Liver (tissue), 8 donors: ENCODE measurements at regions not wholly inside any gene's neighbourhood (a gene's known extent, or its start where the extent isn't known, plus 50 kb on each side); places are given as distances from the start of the nearest gene placed in this dataset.

Experiments
- DNase-seq: peaks from one replicate; pipeline ENCODE4 v3.0.0-alpha.2; 2017; ENCODE audit warnings: low spot score
- H3K27ac ChIP-seq, 2 donors: one replicate each; pipeline ENCODE4 v1.7.0; 2013; ENCODE audit warnings: inconsistent platforms in 2 of 2, low read length in 2 of 2, control low read depth in 1 of 2, low read depth in 1 of 2, mild to moderate bottlenecking in 1 of 2
- H3K27me3 ChIP-seq, 4 donors: one replicate each; pipeline versions ENCODE4 v1.6.1 to v1.7.0; 2013; ENCODE audit warnings: low read length in 3 of 4, inconsistent platforms in 1 of 4, mild to moderate bottlenecking in 1 of 4, moderate library complexity in 1 of 4; ENCODE audit not compliant: control insufficient read depth in 4 of 4, insufficient read depth in 4 of 4
- H3K36me3 ChIP-seq, 4 donors: one replicate each; pipeline versions ENCODE4 v1.6.1 to v1.7.0; 2013; ENCODE audit warnings: low read length in 3 of 4, mild to moderate bottlenecking in 3 of 4, low read depth in 1 of 4, moderate library complexity in 1 of 4; ENCODE audit not compliant: control insufficient read depth in 4 of 4, insufficient read depth in 3 of 4
- H3K4me1 ChIP-seq, 4 donors: one replicate each; pipeline versions ENCODE4 v1.6.1 to v1.7.0; 2013; ENCODE audit warnings: low read length in 3 of 4, mild to moderate bottlenecking in 3 of 4, moderate library complexity in 1 of 4; ENCODE audit not compliant: control insufficient read depth in 4 of 4, insufficient read depth in 4 of 4
- H3K4me3 ChIP-seq, 3 donors: one replicate each; pipeline versions ENCODE4 v1.6.1 to v1.7.0; 2013; ENCODE audit warnings: low read length in 3 of 3, control low read depth in 1 of 3, low read depth in 1 of 3, mild to moderate bottlenecking in 1 of 3
- H3K9ac ChIP-seq, 2 donors: one replicate each; pipeline ENCODE4 v1.7.0; 2013; ENCODE audit warnings: low read length in 2 of 2, mild to moderate bottlenecking in 2 of 2, moderate library complexity in 2 of 2, control low read depth in 1 of 2, low read depth in 1 of 2
- H3K9me3 ChIP-seq, 4 donors: one replicate each; pipeline versions ENCODE4 v1.6.1 to v1.7.0; 2013; ENCODE audit warnings: low read length in 3 of 4; ENCODE audit not compliant: control insufficient read depth in 4 of 4
- ATF3 ChIP-seq: IDR thresholded peaks from 2 replicates; pipeline ENCODE4 v1.6.1; 2016; ENCODE audit warnings: antibody characterized with exemption
- CTCF ChIP-seq: fragments of 150-350 bp; IDR thresholded peaks from 2 replicates; pipeline ENCODE4 v1.5.1; 2017; ENCODE audit warnings: improper control_type of control experiment, low read depth, low read length; ENCODE audit not compliant: missing input control
- EGR1 ChIP-seq, 2 donors: IDR thresholded peaks; 2 replicates each; pipeline ENCODE4 v1.6.1; 2016 to 2018; ENCODE audit warnings: antibody characterized with exemption in 2 of 2, low read depth in 2 of 2
- FOXA1 ChIP-seq: IDR thresholded peaks from 2 replicates; pipeline ENCODE4 v1.6.1; 2016; ENCODE audit warnings: antibody characterized with exemption
- FOXA2 ChIP-seq: IDR thresholded peaks from 2 replicates; pipeline ENCODE4 v1.6.1; 2016; ENCODE audit warnings: antibody characterized with exemption
- GABPA ChIP-seq, 2 donors: IDR thresholded peaks in 1 of 2; conservative IDR thresholded peaks in 1 of 2; 2 replicates each; pipeline ENCODE4 v1.6.1; 2016; ENCODE audit warnings: antibody characterized with exemption in 2 of 2, mild to moderate bottlenecking in 1 of 2, moderate library complexity in 1 of 2
- HNF4A ChIP-seq, 2 donors: conservative IDR thresholded peaks; 2 replicates each; pipeline ENCODE4 v1.6.1; 2016; ENCODE audit warnings: antibody characterized with exemption in 2 of 2, mild to moderate bottlenecking in 2 of 2
- HNF4G ChIP-seq: IDR thresholded peaks from 2 replicates; pipeline ENCODE4 v1.6.1; 2016; ENCODE audit warnings: antibody characterized with exemption
- JUND ChIP-seq, 2 donors: IDR thresholded peaks; 2 replicates each; pipeline ENCODE4 v1.6.1; 2016; ENCODE audit warnings: antibody characterized with exemption in 2 of 2
- RAD21 ChIP-seq, 2 donors: IDR thresholded peaks; 2 replicates each; pipeline ENCODE4 v1.6.1; 2016; ENCODE audit warnings: antibody characterized with exemption in 2 of 2, mild to moderate bottlenecking in 2 of 2
- RXRA ChIP-seq, 2 donors: IDR thresholded peaks; 2 replicates each; pipeline ENCODE4 v1.6.1; 2017 to 2018; ENCODE audit warnings: antibody characterized with exemption in 2 of 2, mild to moderate bottlenecking in 1 of 2
- SP1 ChIP-seq: IDR thresholded peaks from 2 replicates; pipeline ENCODE4 v1.6.1; 2018; ENCODE audit warnings: antibody characterized with exemption, mild to moderate bottlenecking
- YY1 ChIP-seq: IDR thresholded peaks from 2 replicates; pipeline ENCODE4 v1.6.1; 2016; ENCODE audit warnings: antibody characterized with exemption, mild to moderate bottlenecking
- ZBTB33 ChIP-seq: IDR thresholded peaks from 2 replicates; pipeline ENCODE4 v1.6.1; 2016; ENCODE audit warnings: antibody characterized with exemption
- WGBS: extraction: QIAGEN DNeasy Blood & Tissue Kit; methylation state at CpG from one replicate; pipeline ENCODE4 v1.1.7; 2013; 5-methylcytosine and 5-hydroxymethylcytosine counted together
- donor health status: healthy.
- donor health status: healthy.
- donor health status: healthy.
- donor health status: healthy.
- donor health status: healthy.

- no peaks in the 10 kb centered on the region for H3K36me3 ChIP-seq
- DNase-seq, result no peak
- no peaks in the 10 kb centered on the region for H3K9me3 ChIP-seq
- no peak for TF ChIP-seq YY1
- no peak for TF ChIP-seq CTCF
- no peak for TF ChIP-seq FOXA2
- no peak for TF ChIP-seq RXRA (IDR thresholded peaks at IDR 0.05)
- no peak for TF ChIP-seq ATF3
- no peak for TF ChIP-seq SP1
- TF ChIP-seq GABPA (IDR thresholded peaks at IDR 0.05 in 1 of 2, conservative IDR thresholded peaks at IDR 0.05 in 1 of 2), result no peak
- TF ChIP-seq RAD21 (IDR thresholded peaks at IDR 0.05), result no peak
- no peak for TF ChIP-seq ZBTB33
- no peak overlapping the region for H3K4me3 ChIP-seq
- H3K4me1 ChIP-seq, result no peaks in the 10 kb centered on the region
- H3K27me3 ChIP-seq, result no peaks in the 10 kb centered on the region
- no peak overlapping the region for H3K9ac ChIP-seq
- WGBS, result 63% methylated on average over 2 of the region's 2 CpGs
- no peak overlapping the region for H3K27ac ChIP-seq
Observed at GRCh38 chr3:18035641-18036449, 293.4 kb upstream of the TBC1D5 start.

GRCh38 chr3:18033581-18034108 is 291.2 kb upstream of the TBC1D5 start:
- Histone ChIP-seq H3K27me3 (no peaks in the 10 kb centered on the region), H3K27ac (no peak overlapping the region), H3K9ac (no peak overlapping the region), H3K36me3 (no peaks in the 10 kb centered on the region), H3K9me3 (no peaks in the 10 kb centered on the region), H3K4me1 (no peaks in the 10 kb centered on the region), H3K4me3 (no peak overlapping the region)
- no peak for DNase-seq
- no peak for TF ChIP-seq FOXA1
- TF ChIP-seq JUND (IDR thresholded peaks at IDR 0.05), result no peak
- no peak for TF ChIP-seq RXRA (IDR thresholded peaks at IDR 0.05)
- no peak for TF ChIP-seq HNF4A (conservative IDR thresholded peaks at IDR 0.05)
- TF ChIP-seq EGR1 (IDR thresholded peaks at IDR 0.05; ENCODE audit: low read depth in 2 of 2), result no peak
- no peak for TF ChIP-seq RAD21 (IDR thresholded peaks at IDR 0.05)
- no peak for TF ChIP-seq HNF4G
- TF ChIP-seq YY1, result no peak
- no peak for TF ChIP-seq CTCF
- TF ChIP-seq ATF3, result no peak
- 70% methylated on average over 3 of the region's 3 CpGs for WGBS
